ENCODE measurements at regions not wholly inside any gene's neighbourhood (a gene's known extent, or its start where the extent isn't known, plus 50 kb on each side); places are given as distances from the start of the nearest gene placed in this dataset.

DNA sequence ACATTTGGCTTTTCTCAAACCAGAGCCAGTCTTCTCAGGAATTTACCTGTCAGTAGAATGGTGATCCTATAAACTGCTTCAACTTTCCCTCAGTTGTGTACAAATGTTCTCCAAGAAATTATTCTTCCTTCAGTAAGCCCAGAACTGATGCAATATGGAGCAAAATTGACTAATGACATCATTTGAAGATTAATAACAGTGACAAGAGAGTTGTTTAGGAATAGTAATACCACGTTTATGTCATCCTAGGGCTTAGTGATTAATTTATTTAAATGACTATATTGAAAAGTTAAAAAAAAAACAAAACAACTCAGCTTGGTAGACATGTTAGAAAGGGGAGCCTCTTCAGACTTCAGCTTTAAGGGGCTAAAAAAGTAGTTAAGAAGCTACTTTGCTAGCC, 933.2 kb downstream of the GATA3 start:
- H2AK5ac ChIP-seq (ENCODE audit: low read depth, low read length) = no peak overlapping the region
- TF ChIP-seq MXI1 (IDR thresholded peaks at IDR 0.05; ENCODE audit: borderline replicate concordance, low read depth, low read length) (no peak), BHLHE40 (IDR thresholded peaks at IDR 0.05; ENCODE audit: low read depth, low read length) (no peak), NFE2L2 (IDR thresholded peaks at IDR 0.05; ENCODE audit: low read depth, low read length) (no peak), RCOR1 (IDR thresholded peaks at IDR 0.05; ENCODE audit: insufficient replicate concordance, low read length) (no peak), RFX5 (IDR thresholded peaks at IDR 0.05; ENCODE audit: low read depth, low read length) (no peak), CHD1 (IDR thresholded peaks at IDR 0.05; ENCODE audit: low read depth, low read length) (no peak), POLR2A (IDR thresholded peaks at IDR 0.05; ENCODE audit: low read depth, low read length) (no peak), MAFK (IDR thresholded peaks at IDR 0.05; ENCODE audit: low read depth, low read length) (no peak), USF2 (IDR thresholded peaks at IDR 0.05; ENCODE audit: low read depth, low read length) (no peak), RAD21 (IDR thresholded peaks at IDR 0.05; ENCODE audit: low read length) (no peak), CEBPB (IDR thresholded peaks at IDR 0.05; ENCODE audit: low read depth, low read length) (no peak), ELK1 (IDR thresholded peaks at IDR 0.05; ENCODE audit: borderline replicate concordance, low read depth, low read length) (no peak), FOS (IDR thresholded peaks at IDR 0.05; ENCODE audit: low read depth, low read length) (no peak), MAZ (IDR thresholded peaks at IDR 0.05; ENCODE audit: borderline replicate concordance, low read depth, low read length) (no peak), SMC3 (IDR thresholded peaks at IDR 0.05; ENCODE audit: low read depth, low read length) (no peak)
- TF ChIP-seq, protein P1, sequence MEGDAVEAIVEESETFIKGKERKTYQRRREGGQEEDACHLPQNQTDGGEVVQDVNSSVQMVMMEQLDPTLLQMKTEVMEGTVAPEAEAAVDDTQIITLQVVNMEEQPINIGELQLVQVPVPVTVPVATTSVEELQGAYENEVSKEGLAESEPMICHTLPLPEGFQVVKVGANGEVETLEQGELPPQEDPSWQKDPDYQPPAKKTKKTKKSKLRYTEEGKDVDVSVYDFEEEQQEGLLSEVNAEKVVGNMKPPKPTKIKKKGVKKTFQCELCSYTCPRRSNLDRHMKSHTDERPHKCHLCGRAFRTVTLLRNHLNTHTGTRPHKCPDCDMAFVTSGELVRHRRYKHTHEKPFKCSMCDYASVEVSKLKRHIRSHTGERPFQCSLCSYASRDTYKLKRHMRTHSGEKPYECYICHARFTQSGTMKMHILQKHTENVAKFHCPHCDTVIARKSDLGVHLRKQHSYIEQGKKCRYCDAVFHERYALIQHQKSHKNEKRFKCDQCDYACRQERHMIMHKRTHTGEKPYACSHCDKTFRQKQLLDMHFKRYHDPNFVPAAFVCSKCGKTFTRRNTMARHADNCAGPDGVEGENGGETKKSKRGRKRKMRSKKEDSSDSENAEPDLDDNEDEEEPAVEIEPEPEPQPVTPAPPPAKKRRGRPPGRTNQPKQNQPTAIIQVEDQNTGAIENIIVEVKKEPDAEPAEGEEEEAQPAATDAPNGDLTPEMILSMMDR (conservative IDR thresholded peaks at IDR 0.05; ENCODE audit: low read depth, low read length) = no peak
- intact Hi-C loops (cut with micrococcal nuclease) (no loop called here), in situ Hi-C loops (cut with MboI; ENCODE audit: low sequenced_read_pairs) (no loop called here), dilution Hi-C loops (cut with HindIII; ENCODE audit: low sequenced_read_pairs, unreplicated experiment) (no loop called here)
- no peak overlapping the region for H3K9ac ChIP-seq (ENCODE audit: low read depth, low read length)
- no peak overlapping the region for H2AK9ac ChIP-seq (replicated peaks; ENCODE audit: low read depth, low read length, poor library complexity)
- CTCF ChIA-PET = no interaction called here
- H3K79me1 ChIP-seq (ENCODE audit: low read depth in 1 of 2, low read length in 2 of 2) = no peaks in the 10 kb centered on the region
- no peaks in the 10 kb centered on the region for H3K4me1 ChIP-seq (ENCODE audit: control insufficient read depth, insufficient read depth, low read length)
- H2BK15ac ChIP-seq (ENCODE audit: low read depth, low read length) = no peak overlapping the region
- no peaks in the 10 kb centered on the region for H3K36me3 ChIP-seq (ENCODE audit: control insufficient read depth, insufficient read depth, low read length)
- no peak overlapping the region for H2AFZ ChIP-seq (replicated peaks; ENCODE audit: low read length, poor library complexity)
- H3K18ac ChIP-seq (ENCODE audit: low read depth, low read length) = no peak overlapping the region
- no peaks in the 10 kb centered on the region for H3K27me3 ChIP-seq (ENCODE audit: control insufficient read depth, insufficient read depth, low read length)
- H2BK5ac ChIP-seq (ENCODE audit: low read depth, low read length, poor library complexity, severe bottlenecking) = no peak overlapping the region
- H2BK120ac ChIP-seq (ENCODE audit: low read depth, low read length) = no peak overlapping the region
- no peak overlapping the region for H3K4me2 ChIP-seq (ENCODE audit: low read depth, low read length)
- no peak overlapping the region for H3K4ac ChIP-seq (ENCODE audit: low read depth, low read length)
- H3K27ac ChIP-seq (ENCODE audit: insufficient read depth, low read length) = no peak overlapping the region
- ATAC-seq (ENCODE audit: low read depth) = no peak
- no peaks in the 10 kb centered on the region for H4K20me1 ChIP-seq (ENCODE audit: insufficient read depth, low read length)
- POLR2A ChIA-PET (ENCODE audit: unreplicated experiment) = no interaction called here
- BruUV-seq (replicated peaks) = no TSS peak
- H2BK20ac ChIP-seq (ENCODE audit: low read depth, low read length) = no peak overlapping the region
- H4K8ac ChIP-seq (ENCODE audit: low read depth in 2 of 2, low read length in 2 of 2) = no peak overlapping the region
- no peak overlapping the region for H3K56ac ChIP-seq (ENCODE audit: extremely low read depth, insufficient read depth, low read length)
- no peak overlapping the region for H4K5ac ChIP-seq (ENCODE audit: low read depth, low read length)
- peaks cover 2% of the 10 kb centered on the region for H3K9me3 ChIP-seq (ENCODE audit: control insufficient read depth, insufficient read depth, low read length)
- no peak for DNase-seq
- no peak overlapping the region for H3K14ac ChIP-seq (replicated peaks; ENCODE audit: low read depth, low read length)
- no peak overlapping the region for H3K23ac ChIP-seq (ENCODE audit: low read depth, low read length)
- H3K9me1 ChIP-seq (ENCODE audit: insufficient read depth, low read length) = no peaks in the 10 kb centered on the region
- no peak overlapping the region for H4K91ac ChIP-seq (ENCODE audit: insufficient read depth, low read depth, low read length)
- no CpG with 5 or more reads among the region's 1 CpG for WGBS, 2 experiments (ENCODE audit: extremely low coverage in 2 of 2, insufficient read length in 1 of 2)
- H3K4me3 ChIP-seq (ENCODE audit: insufficient read depth, low read depth, low read length) = no peak overlapping the region

All from IMR-90 (cell line).